Natural killer cell treated with Interleukin-12 subunit alpha and Interleukin-12 subunit beta and Interleukin-15 and Interleukin-18, amount 100 ng/mL, for 72 hours (primary cell): ENCODE measurements at regions not wholly inside any gene's neighbourhood (a gene's known extent, or its start where the extent isn't known, plus 50 kb on each side); places are given as distances from the start of the nearest gene placed in this dataset.

ENCODE experiments used
- ATAC-seq, 2 donors: fragments of 150-1000 bp; cut with Tn5 transposase in 1 of 2; sonication (Bioruptor Pico), chemical (Tn5 transposase) in 1 of 2; 2 replicates each; pipeline ENCODE4 v1.10.0; 2021
- DNase-seq: peaks from one replicate; pipeline ENCODE4 v3.0.0; 2022; ENCODE audit warnings: low spot score
- H3K27ac Mint-ChIP-seq, 2 donors: 1 replicate in 1 of 2; 2 replicates in 1 of 2; pipeline ENCODE4 v1.8.0; 2022; ENCODE audit warnings: mixed read lengths in 2 of 2, mild to moderate bottlenecking in 1 of 2, moderate library complexity in 1 of 2
- H3K27me3 Mint-ChIP-seq, 2 donors: 1 replicate in 1 of 2; 2 replicates in 1 of 2; pipeline ENCODE4 v1.8.0; 2022; ENCODE audit warnings: mixed read lengths in 2 of 2
- H3K36me3 Mint-ChIP-seq: one replicate; pipeline ENCODE4 v1.8.0; 2022; ENCODE audit warnings: mixed read lengths
- H3K4me1 Mint-ChIP-seq, 2 donors: 1 replicate in 1 of 2; 2 replicates in 1 of 2; pipeline ENCODE4 v1.8.0; 2022; ENCODE audit warnings: low read depth in 2 of 2, mixed read lengths in 2 of 2, mild to moderate bottlenecking in 1 of 2
- H3K4me3 Mint-ChIP-seq: one replicate; pipeline ENCODE4 v1.8.0; 2022; ENCODE audit warnings: mixed read lengths
- H3K9me3 Mint-ChIP-seq: 2 replicates; pipeline ENCODE4 v1.8.0; 2022; ENCODE audit warnings: mixed read lengths

GRCh38 chr17:65389949-65390348 lies 171.5 kb downstream of the AXIN2 start:
- Mint-ChIP-seq H3K27ac (no peak overlapping the region), H3K4me1 (no peaks in the 10 kb centered on the region), H3K9me3 (no peaks in the 10 kb centered on the region), H3K36me3 (no peaks in the 10 kb centered on the region), H3K27me3 (peaks cover 18 to 24% of the 10 kb centered on the region in 2 donors), H3K4me3 (no peak overlapping the region)
- ATAC-seq (no peak), DNase-seq (no peak)

GRCh38 chr17:65389426-65389825 lies 172.0 kb downstream of the AXIN2 start:
- ATAC-seq: no peak
- no peak for DNase-seq

GRCh38 chr17:65388911-65389310 lies 172.5 kb downstream of the AXIN2 start:
- Mint-ChIP-seq H3K9me3 (no peaks in the 10 kb centered on the region), H3K27ac (no peak overlapping the region), H3K4me1 (no peaks in the 10 kb centered on the region), H3K36me3 (no peaks in the 10 kb centered on the region), H3K4me3 (no peak overlapping the region), H3K27me3 (peaks cover 21 to 24% of the 10 kb centered on the region in 2 donors)
- DNase-seq (no peak), ATAC-seq (no peak)

More at GRCh38 chr17:65389426-65389825, 172.0 kb downstream of the AXIN2 start:
- Mint-ChIP-seq H3K27ac (no peak overlapping the region), H3K4me1 (no peaks in the 10 kb centered on the region), H3K9me3 (no peaks in the 10 kb centered on the region), H3K27me3 (peaks cover 20 to 24% of the 10 kb centered on the region in 2 donors), H3K36me3 (no peaks in the 10 kb centered on the region), H3K4me3 (no peak overlapping the region)

GRCh38 chr17:65387322-65387721 lies 174.1 kb downstream of the AXIN2 start:
- DNase-seq: no peak
- no peak overlapping the region for H3K27ac Mint-ChIP-seq
- H3K36me3 Mint-ChIP-seq: no peaks in the 10 kb centered on the region
- no peak for ATAC-seq
- H3K27me3 Mint-ChIP-seq: peaks cover 20 to 24% of the 10 kb centered on the region in 2 donors
- H3K9me3 Mint-ChIP-seq: no peaks in the 10 kb centered on the region
- no peak overlapping the region for H3K4me3 Mint-ChIP-seq
- no peaks in the 10 kb centered on the region for H3K4me1 Mint-ChIP-seq

GRCh38 chr17:65385726-65386125 lies 175.7 kb downstream of the AXIN2 start:
- no peak for ATAC-seq
- no peak for DNase-seq
- Mint-ChIP-seq H3K36me3 (no peaks in the 10 kb centered on the region), H3K27ac (no peak overlapping the region), H3K4me3 (no peak overlapping the region), H3K9me3 (no peaks in the 10 kb centered on the region), H3K4me1 (no peaks in the 10 kb centered on the region), H3K27me3 (peaks cover 15 to 24% of the 10 kb centered on the region in 2 donors)

- no peak for ATAC-seq
- H3K36me3 Mint-ChIP-seq: no peaks in the 10 kb centered on the region
- no peaks in the 10 kb centered on the region for H3K4me1 Mint-ChIP-seq
- DNase-seq: no peak
- H3K4me3 Mint-ChIP-seq: no peak overlapping the region
- H3K9me3 Mint-ChIP-seq: no peaks in the 10 kb centered on the region
- H3K27ac Mint-ChIP-seq: no peak overlapping the region
- peaks cover 17 to 24% of the 10 kb centered on the region in 2 donors for H3K27me3 Mint-ChIP-seq
Measured at GRCh38 chr17:65385071-65385470, 176.4 kb downstream of the AXIN2 start.

GRCh38 chr17:65381152-65381551 lies 180.3 kb downstream of the AXIN2 start:
- DNase-seq (no peak), ATAC-seq (no peak)
- Mint-ChIP-seq H3K9me3 (no peaks in the 10 kb centered on the region), H3K4me1 (no peaks in the 10 kb centered on the region), H3K27ac (no peak overlapping the region), H3K36me3 (no peaks in the 10 kb centered on the region), H3K27me3 (peaks cover 20 to 22% of the 10 kb centered on the region in 2 donors), H3K4me3 (no peak overlapping the region)

GRCh38 chr17:65374966-65375365 lies 186.5 kb downstream of the AXIN2 start:
- DNase-seq: no peak
- peaks cover 31 to 45% of the 10 kb centered on the region in 2 donors for H3K27me3 Mint-ChIP-seq
- H3K36me3 Mint-ChIP-seq: no peaks in the 10 kb centered on the region
- no peak overlapping the region for H3K27ac Mint-ChIP-seq
- no peak overlapping the region for H3K4me3 Mint-ChIP-seq
- H3K4me1 Mint-ChIP-seq: peaks cover 20% of the 10 kb centered on the region in 2 donors
- H3K9me3 Mint-ChIP-seq: no peaks in the 10 kb centered on the region
- ATAC-seq: no peak

GRCh38 chr17:65371702-65372101 lies 189.7 kb downstream of the AXIN2 start:
- DNase-seq (no peak), ATAC-seq (no peak)
- Mint-ChIP-seq H3K36me3 (no peaks in the 10 kb centered on the region), H3K4me1 (peaks cover 20% of the 10 kb centered on the region in 2 donors), H3K27ac (peak overlapping the region in 1 of 2 donors; percentile 45), H3K9me3 (no peaks in the 10 kb centered on the region), H3K4me3 (peak overlapping the region; percentile 27), H3K27me3 (peaks cover 22 to 34% of the 10 kb centered on the region in 2 donors)

- ATAC-seq (peak; percentile 87 to 92), DNase-seq (no peak)
- peaks cover 20 to 34% of the 10 kb centered on the region in 2 donors for H3K27me3 Mint-ChIP-seq
- no peaks in the 10 kb centered on the region for H3K9me3 Mint-ChIP-seq
- peaks cover 20% of the 10 kb centered on the region in 2 donors for H3K4me1 Mint-ChIP-seq
- H3K27ac Mint-ChIP-seq: peak overlapping the region in 1 of 2 donors; percentile 45
- peak overlapping the region; percentile 27 for H3K4me3 Mint-ChIP-seq
- H3K36me3 Mint-ChIP-seq: no peaks in the 10 kb centered on the region
Measured at GRCh38 chr17:65370669-65371131, 190.7 kb downstream of the AXIN2 start.

- H3K9me3 Mint-ChIP-seq: no peaks in the 10 kb centered on the region
- no peaks in the 10 kb centered on the region for H3K36me3 Mint-ChIP-seq
- peaks cover 15 to 34% of the 10 kb centered on the region in 2 donors for H3K27me3 Mint-ChIP-seq
- no peak for DNase-seq
- no peak overlapping the region for H3K4me3 Mint-ChIP-seq
- peak overlapping the region in 1 of 2 donors; percentile 22 for H3K27ac Mint-ChIP-seq
- peaks cover 20% of the 10 kb centered on the region in 2 donors for H3K4me1 Mint-ChIP-seq
- no peak for ATAC-seq
Measured at GRCh38 chr17:65368341-65368740, 193.1 kb downstream of the AXIN2 start.

GRCh38 chr17:65366102-65366844 lies 195.2 kb downstream of the AXIN2 start:
- peaks cover 12 to 13% of the 10 kb centered on the region in 2 donors for H3K4me1 Mint-ChIP-seq
- ATAC-seq (no peak), DNase-seq (no peak)
- peaks cover 13 to 34% of the 10 kb centered on the region in 2 donors for H3K27me3 Mint-ChIP-seq
- H3K36me3 Mint-ChIP-seq: no peaks in the 10 kb centered on the region
- H3K9me3 Mint-ChIP-seq: no peaks in the 10 kb centered on the region
- no peak overlapping the region for H3K4me3 Mint-ChIP-seq
- no peak overlapping the region for H3K27ac Mint-ChIP-seq

GRCh38 chr17:65365169-65365568 lies 196.3 kb downstream of the AXIN2 start:
- no peak overlapping the region for H3K27ac Mint-ChIP-seq
- peaks cover 1 to 2% of the 10 kb centered on the region in 2 donors for H3K4me1 Mint-ChIP-seq
- H3K36me3 Mint-ChIP-seq: no peaks in the 10 kb centered on the region
- DNase-seq (no peak), ATAC-seq (no peak)
- H3K27me3 Mint-ChIP-seq: peaks cover 8 to 29% of the 10 kb centered on the region in 2 donors
- H3K9me3 Mint-ChIP-seq: no peaks in the 10 kb centered on the region
- no peak overlapping the region for H3K4me3 Mint-ChIP-seq

- H3K4me1 Mint-ChIP-seq: no peaks in the 10 kb centered on the region
- no peak for ATAC-seq
- H3K9me3 Mint-ChIP-seq: no peaks in the 10 kb centered on the region
- H3K27me3 Mint-ChIP-seq: peaks cover 12 to 30% of the 10 kb centered on the region in 2 donors
- DNase-seq: no peak
- H3K36me3 Mint-ChIP-seq: no peaks in the 10 kb centered on the region
- no peak overlapping the region for H3K27ac Mint-ChIP-seq
- H3K4me3 Mint-ChIP-seq: no peak overlapping the region
Measured at GRCh38 chr17:65364438-65364837, 197.0 kb downstream of the AXIN2 start.
